HG02943 (cell line): ENCODE measurements at regions not wholly inside any gene's neighbourhood (a gene's known extent, or its start where the extent isn't known, plus 50 kb on each side); places are given as distances from the start of the nearest gene placed in this dataset.

Source experiments
- ATAC-seq: cut with Tn5 transposase; IDR thresholded peaks from one replicate; pipeline ENCODE4 v1.9.1; 2021; ENCODE audit warnings: mild to moderate bottlenecking, low read depth, moderate library complexity; ENCODE audit not compliant: unreplicated experiment

DNA sequence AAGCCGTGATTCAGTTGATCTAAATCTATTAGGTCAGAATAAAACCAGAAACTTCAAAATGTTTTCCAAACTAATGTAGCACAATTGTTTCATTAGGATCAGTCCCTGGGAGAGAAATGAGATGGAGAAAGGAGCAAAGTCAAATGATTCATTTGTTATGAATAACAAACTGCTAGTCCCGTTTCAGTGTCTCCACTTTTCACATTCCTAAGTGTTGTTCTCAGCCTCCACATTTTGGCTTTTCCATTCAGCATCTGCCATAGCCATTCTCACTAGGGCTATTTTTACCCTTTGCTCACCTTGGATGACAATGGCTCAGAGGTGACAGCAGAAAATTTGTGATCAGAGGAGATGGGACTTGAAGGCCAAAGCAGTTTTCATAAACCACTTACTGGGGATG lies 314.1 kb upstream of the KIF2A start:
- no peak for ATAC-seq

GRCh38 chr5:61993295-61993927 lies 312.6 kb upstream of the KIF2A start:
- no peak for ATAC-seq

- ATAC-seq = no peak
These were observed 311.8 kb upstream of the KIF2A start for GRCh38 chr5:61994171-61994570.

DNA sequence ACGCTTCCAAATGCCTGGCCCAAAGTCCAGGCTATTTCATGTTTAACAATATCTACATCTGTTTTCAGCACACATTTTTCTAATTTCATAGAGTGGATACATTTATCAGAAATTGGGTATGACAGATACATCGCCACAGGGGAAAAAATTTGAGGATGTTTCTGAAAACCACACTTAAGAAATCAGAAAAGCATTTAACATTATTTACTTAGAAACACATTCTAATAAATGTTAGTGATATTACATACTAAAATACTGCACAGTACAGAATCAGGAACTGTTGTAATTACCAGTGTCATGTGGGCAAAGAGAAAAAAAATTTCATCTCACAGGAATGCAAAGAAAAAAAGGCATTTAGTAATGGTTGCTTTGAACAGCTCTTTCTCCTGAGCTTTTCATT lies 310.5 kb upstream of the KIF2A start:
- no peak for ATAC-seq

DNA sequence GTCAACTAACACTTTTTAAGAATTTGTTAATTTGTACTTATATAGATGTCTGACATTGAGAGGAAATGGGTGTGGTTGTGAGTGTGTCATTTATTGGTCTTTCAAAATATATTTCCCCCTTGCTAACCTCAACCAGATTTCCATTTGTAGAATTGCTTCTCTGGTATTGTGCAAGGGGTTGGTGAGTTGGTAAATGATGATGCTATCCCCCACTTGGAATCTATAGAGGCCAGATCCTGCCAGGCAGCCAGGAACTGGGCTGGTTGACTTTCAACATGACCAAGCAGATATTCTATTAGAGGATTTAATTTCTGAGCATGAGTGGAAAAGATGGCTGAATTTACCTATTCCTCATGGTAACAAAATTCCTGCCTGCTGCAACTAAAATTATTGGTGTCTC lies 306.6 kb upstream of the KIF2A start:
- no peak for ATAC-seq

DNA sequence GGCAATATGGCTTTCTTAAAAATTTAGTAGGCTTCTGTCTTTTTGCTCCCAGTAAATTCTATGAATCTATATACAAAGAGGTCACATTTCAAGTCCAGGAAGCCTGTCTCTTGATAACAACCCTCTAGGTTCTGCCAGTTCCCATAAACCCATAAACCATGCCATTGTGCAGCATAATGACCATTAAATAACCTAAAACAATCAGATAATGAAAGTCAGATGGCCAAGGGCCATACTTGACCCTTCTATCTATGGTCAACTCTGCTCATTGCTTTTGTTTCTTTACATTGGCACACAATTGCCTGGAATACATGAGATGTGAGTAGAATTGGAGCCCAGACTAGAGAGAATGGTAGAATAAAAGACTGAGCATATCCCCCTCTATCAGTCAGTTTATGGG lies 305.4 kb upstream of the KIF2A start:
- ATAC-seq = no peak

GRCh38 chr5:62001640-62002039 lies 304.4 kb upstream of the KIF2A start:
- ATAC-seq = no peak

GRCh38 chr5:62002436-62002835 lies 303.6 kb upstream of the KIF2A start:
- ATAC-seq = no peak

GRCh38 chr5:62005551-62005950 lies 300.5 kb upstream of the KIF2A start:
- no peak for ATAC-seq

DNA sequence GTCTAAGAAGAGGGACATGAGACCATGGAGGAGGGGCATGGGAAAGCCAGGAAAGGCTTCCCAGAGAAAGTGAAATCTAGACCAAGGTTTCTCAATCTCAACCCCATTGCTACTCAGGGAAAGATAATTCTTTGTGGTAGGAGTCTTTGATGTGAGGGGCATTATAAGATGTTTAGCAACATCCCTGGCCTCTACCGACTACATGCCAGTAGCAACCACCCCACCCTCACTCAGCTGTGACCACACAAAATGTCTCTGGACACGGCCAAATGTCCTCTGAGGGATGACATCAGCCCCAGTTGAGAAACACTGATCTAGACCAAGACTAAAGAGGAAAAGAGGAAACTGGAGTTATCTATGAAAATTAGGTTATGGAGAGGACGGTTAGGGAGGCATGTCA lies 298.5 kb upstream of the KIF2A start:
- ATAC-seq = no peak

DNA sequence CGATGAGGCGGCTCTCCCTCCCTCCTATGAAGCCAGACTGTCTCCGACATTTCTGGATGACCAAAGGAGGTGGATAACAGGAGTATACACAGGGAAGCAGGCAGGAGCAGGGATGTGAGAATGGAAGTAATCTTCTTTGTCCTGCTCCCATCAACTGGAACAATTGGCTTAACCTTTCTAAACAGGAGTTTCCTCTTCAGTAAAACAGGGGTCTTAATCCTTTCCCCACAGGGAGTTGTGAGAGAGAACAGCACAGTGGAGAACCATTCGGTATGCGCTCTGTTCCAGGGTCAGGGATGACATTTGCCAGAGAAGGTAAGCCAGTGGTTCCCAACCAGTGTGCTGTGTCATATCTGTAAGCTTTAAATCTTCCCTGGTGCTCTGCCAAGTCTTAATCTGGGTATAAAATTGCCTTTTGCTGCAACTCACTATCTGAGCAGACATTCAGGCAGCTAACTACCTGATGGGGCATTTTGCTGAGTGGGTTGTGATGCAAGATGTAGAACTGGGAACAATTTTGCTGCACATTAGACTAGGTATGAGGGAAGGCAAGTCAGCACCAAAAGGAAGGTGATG lies 294.8 kb upstream of the KIF2A start:
- no peak for ATAC-seq

DNA sequence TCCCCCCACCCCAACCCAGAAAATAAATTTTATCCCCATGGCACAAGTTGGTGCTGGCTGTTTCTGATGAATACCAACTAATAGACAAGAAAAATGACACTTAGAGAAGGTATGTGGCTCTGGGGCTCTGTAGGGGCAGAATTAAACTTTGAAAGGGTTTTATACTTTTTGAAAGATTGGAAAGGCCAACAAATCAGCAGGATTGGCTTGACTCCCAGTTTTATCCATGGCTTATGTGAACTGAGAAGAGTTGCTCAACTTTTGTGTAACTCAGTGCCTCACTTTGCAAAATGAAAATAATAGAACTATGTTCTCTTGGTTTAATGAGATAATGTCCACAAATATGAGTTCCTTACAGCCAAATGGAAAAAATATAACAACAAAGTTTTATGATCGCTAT lies 288.9 kb upstream of the KIF2A start:
- ATAC-seq = no peak

- ATAC-seq = no peak
These were observed 276.7 kb upstream of the KIF2A start for GRCh38 chr5:62029303-62029702.

DNA sequence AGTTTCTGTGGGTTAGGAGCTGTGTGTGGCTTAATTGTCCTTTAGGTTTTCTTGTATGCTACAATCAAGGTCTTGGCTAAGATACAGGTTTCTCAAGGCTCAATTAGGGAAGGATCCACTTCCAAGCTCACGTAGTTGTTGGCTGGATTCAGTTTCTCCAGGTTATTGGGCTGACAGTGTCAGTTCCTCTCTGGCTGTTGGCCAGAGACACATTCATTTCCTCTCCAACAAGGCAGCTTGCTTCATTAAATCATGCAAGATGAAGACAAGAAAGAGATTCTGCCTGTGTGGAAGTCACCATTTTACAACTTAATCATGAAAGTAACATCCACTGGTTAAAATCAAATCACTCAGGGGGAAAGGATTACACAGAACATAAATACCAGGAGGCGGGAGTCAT lies 275.7 kb upstream of the KIF2A start:
- ATAC-seq = no peak

GRCh38 chr5:62038024-62038423 lies 268.0 kb upstream of the KIF2A start:
- no peak for ATAC-seq

- no peak for ATAC-seq
These were observed 264.8 kb upstream of the KIF2A start for GRCh38 chr5:62041156-62041756.

DNA sequence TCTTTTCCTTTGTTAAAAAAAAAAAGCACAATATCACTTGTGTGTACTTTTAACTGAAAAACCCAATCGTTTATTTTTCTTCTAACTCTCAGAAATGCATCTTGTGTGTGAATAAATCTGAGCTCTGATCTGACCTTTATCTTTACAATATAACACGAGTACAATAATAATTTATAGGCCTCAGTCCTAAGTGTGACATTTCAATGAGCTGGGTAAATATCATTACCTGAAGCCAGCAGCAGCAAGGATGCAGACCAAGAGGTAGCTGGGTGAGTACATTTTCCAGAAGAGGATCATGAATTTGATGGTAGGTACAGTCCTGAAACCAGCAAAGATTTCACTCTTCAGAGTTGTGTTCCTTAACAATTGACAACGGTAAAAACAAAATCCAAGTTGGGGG lies 264.0 kb upstream of the KIF2A start:
- ATAC-seq = no peak

- ATAC-seq = no peak
These were observed 262.4 kb upstream of the KIF2A start for GRCh38 chr5:62043289-62044280.

- ATAC-seq = no peak
These were observed 261.0 kb upstream of the KIF2A start for GRCh38 chr5:62044989-62045388.

GRCh38 chr5:62046191-62046590 lies 259.8 kb upstream of the KIF2A start:
- no peak for ATAC-seq

DNA sequence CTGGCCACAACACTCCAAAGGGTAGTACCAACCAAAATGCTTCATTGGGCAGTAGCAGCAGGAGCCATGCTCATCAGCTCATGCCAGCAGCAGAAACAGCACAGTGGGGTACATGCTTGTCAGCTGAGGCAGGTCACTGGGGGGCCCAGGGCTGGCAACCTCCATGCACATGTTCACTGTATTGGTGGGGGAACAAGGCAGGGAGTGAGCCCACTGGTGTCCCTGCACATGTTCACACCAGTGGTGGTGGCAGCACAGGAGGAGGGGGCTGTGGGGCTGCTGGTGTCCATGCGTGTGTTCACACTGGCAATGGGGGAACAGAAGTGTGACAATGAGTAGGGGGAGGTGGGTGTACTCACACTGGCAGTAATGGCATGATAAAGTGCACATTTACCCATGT lies 254.3 kb upstream of the KIF2A start:
- no peak for ATAC-seq
